CD4-positive, alpha-beta T cell treated with Interleukin-6 at 100 ng/mL for 8 hours (primary cell): ENCODE measurements at regions not wholly inside any gene's neighbourhood (a gene's known extent, or its start where the extent isn't known, plus 50 kb on each side); places are given as distances from the start of the nearest gene placed in this dataset.

Source experiments
- DNase-seq: peaks from one replicate; pipeline ENCODE4 v3.0.0-alpha.2; 2020; ENCODE audit warnings: mixed read lengths, low spot score

DNA sequence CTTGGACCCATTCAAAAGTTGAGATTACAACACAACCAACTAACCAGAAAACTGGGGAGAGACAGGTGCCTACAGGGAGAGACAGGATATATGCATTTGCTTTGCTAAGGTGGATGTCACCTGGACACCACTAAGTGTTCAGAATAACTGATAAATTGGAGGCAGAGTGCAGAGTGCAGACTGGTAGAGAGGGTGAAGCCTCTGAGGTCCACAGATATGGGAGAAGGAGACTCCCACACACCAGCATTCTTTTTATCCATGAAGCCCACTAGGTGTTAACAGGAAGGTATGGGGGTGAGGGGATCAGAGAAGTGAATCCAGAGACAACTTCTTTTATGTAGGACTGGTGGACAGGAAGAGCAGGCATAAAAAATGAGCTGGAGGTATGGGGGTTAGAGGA, 1310.0 kb upstream of the ZEB2 start:
- DNase-seq, result no peak

GRCh38 chr2:145827235-145827634, 1307.3 kb upstream of the ZEB2 start:
- no peak for DNase-seq

GRCh38 chr2:145824384-145824783, 1304.5 kb upstream of the ZEB2 start:
- no peak for DNase-seq

DNA sequence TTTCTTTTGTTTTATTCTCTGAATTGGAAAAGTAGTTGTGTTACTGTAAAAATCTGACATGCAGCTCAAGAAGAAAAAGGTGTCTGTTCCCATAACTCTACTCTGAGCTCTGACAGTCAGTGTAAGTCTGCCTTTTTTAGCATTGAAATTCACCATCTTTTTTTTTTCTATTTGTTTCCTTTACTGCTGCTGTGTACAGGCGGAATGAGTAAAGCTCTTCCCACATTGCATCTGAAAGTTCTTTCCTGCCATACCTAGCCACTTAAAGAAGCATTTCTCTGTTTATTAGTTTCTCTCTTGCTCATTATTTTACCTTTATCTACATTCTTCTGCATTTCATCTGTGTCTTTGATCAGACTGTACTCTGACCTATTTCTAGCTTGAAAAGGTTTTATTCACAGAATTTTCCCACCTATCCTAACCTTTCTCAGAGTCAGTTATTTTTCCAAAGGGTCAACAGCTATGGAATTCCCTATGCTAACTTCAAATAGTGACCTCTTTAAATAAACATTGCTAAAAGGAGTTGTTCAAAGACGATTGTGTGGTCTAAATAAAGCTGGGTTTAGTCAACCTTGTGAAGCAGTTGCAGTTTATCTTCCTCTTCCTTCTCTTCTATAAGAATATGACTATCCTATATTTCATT, 1303.1 kb upstream of the ZEB2 start:
- no peak for DNase-seq

DNA sequence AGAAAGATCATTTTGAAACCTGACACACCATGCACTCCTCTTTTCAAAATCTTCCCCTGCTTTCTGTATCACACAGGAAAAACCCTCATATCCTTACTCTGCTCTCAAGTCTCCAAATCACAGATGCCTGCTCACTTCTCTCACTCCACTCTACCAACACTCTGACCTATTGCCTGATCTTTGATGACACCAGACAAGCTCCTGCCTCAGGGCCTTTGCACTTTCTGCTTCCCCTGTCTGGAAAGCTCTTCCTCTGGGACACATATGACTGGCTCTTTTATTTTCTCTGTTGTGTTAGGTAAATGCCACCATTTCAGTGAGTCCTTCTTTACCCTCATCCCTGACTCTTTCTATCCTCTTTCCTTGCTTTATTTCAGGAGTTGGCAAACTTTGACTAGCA, 1300.7 kb upstream of the ZEB2 start:
- no peak for DNase-seq

DNA sequence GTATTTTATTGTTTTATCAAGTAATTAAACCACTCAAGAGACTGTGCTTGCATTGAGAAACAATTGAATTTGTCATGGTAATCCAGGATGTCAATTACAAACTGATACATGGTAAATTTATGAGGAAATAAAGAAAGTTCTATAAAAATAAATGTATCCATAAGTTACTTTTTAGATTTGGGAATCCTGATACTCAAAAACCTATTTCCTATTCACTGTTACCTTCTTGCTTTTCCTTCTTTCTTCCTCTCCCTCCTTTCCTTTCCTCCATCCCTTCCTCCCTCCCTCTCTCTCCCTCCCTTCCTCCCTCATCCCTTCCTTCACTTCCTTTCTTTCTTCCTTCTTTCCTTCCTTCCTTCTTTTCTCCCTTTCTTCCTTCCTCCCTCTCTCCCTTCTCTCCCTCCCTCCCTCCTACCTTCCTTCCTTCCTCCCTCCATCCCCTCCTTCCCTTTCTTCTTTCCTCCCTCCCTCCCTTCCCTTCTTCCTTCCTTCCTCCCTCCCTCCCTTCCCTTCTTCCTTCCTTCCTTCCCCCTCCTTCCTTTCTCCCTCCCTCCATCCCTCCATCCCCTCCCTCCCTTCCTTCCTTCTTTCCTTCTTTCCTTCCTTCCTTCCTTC, 1299.1 kb upstream of the ZEB2 start:
- no peak for DNase-seq

GRCh38 chr2:145815933-145816332, 1296.0 kb upstream of the ZEB2 start:
- no peak for DNase-seq

GRCh38 chr2:145813481-145813880, 1293.6 kb upstream of the ZEB2 start:
- DNase-seq, result no peak

DNA sequence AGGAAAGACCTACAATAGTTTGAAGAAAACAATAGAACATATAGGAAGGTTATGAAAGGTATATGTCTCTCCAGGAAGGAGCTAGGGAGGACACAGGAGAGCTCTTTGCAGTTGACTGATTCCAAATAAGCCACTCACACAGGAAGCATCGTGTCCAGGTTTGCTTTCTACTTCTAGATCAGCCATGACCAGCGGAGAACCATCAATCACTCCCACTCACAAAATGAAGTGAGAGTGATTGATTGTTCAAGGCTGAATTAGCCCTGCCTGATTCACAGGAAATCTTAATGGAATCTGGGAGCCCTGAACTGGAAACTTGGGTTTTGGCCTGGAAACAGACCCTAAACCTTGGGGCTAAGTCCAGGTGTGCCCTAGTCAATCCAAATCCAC, 1292.2 kb upstream of the ZEB2 start:
- DNase-seq, result no peak

- no peak for DNase-seq
Observed at GRCh38 chr2:145811276-145812164, 1291.6 kb upstream of the ZEB2 start.

DNA sequence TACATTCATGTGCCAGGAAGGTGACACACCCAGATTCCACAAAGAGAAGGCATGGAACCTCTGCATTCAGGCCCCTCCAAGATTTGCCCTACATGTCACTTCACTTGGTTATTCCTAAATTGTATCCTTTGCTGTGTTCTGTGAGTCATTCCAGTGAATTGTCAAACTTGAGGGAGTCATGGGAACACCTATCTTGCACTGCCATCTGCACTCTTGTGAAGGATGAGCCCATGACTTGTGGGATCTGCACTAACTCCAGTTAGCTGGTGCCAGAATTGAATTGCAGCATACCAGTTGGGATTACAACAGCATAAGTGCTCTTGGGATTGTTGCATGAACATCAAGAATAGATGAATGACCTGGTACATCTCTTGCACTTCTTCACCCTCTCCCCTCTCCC, 1288.0 kb upstream of the ZEB2 start:
- DNase-seq, result no peak

DNA sequence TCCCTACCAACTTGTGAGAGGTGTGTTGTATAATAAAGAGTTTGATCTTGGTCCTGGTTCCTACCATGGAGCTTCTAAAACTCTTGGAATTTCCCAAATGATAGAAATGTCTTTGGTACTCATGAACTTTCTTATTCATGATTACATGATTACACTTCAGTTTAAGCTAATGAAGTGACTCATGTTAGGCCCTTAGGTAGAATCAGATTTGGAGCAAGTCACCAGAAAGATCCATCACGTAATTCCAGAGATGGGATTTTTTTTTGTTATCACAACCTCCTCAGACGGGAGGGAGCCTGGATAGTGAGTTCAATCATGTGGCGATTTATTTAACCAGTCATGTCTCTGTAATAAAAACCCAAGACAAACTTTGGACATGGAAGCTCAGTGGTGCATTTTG, 1287.6 kb upstream of the ZEB2 start:
- DNase-seq, result no peak

- no peak for DNase-seq
Observed at GRCh38 chr2:145806546-145806945, 1286.6 kb upstream of the ZEB2 start.

DNA sequence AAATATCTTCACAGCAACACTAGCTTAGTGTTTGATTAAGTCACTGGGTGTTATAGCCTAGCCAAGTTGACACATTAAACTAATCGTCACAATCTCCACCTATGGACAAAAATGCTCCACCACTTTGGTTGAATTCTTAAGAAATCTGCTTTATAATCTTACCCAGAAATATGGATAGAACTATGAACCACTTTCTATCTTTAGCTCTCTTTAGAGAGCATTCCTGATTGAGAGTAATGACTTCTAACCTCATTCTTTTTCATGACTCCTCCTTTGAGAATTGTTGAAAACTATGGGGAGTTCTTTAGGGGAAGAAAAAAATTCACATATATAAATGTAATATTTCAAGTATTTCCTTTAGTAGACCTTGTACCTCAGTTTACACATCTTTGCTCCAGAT, 1282.2 kb upstream of the ZEB2 start:
- no peak for DNase-seq

- no peak for DNase-seq
Observed at GRCh38 chr2:145801210-145801609, 1281.3 kb upstream of the ZEB2 start.

DNA sequence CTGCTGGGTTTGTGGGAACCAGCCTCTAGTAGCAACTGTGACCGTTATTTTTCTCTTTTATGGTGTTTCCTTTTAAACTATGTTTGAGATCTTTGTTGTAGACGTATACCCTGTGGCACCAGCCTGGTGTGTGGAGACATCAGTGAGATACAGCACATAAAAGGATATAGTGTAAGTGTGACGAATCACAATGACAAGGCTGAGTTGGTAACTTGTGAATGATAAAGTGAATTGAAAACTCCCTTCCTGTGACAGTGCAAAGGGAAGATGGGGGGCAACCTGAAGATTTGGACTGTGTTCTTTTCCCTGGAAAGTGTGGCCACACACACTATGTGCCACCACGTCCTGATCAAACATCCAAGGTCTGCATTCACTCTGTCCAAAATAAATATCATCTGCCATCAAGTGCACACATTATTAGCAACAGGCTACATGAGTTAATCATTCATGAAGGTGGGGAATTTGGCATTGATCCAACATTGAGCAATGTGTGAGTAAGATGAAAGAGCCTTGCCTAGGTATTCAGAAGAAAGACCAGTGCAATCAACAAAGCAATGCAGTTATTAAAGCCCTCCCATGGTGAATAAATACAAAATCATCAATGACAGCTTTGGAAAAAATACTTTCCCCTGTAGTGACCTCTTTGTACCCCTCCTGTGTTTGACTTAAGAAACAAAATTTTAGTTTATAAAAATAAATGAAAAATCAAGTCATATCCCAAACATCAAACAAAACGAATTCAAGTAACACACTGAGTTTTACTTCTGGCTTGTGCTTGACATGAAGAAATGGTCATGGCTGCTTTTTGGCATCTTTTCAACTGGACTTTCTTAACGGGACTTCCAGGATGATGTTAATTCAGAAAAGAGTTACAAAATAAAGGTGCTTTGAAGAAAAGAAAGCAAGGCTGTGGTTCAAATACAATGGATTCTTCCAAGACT, 1280.5 kb upstream of the ZEB2 start:
- no peak for DNase-seq

DNA sequence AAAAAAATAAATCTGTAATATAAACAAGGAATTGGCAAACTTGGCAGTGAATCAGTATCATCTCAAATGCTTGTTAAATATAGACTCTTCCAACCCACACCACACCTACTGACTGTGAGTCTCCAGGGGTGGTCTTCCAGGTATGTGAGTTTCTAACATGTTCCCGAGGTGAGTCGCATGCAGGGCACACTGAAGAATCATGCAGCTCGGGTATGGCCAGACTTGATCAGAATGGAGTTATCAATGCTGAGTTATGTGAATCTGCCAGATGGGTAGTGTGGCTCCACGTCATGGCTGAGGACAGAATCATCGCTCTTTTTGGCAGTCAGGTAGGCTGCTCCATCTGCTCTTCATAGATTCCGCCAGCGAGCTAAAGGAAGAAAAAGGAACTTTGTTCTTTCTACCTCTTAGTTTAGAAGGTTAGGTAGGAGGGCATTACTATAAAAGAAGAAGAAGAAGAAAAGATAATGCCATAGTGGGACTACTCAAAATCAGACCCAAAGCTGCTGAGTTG, 1279.7 kb upstream of the ZEB2 start:
- no peak for DNase-seq

DNA sequence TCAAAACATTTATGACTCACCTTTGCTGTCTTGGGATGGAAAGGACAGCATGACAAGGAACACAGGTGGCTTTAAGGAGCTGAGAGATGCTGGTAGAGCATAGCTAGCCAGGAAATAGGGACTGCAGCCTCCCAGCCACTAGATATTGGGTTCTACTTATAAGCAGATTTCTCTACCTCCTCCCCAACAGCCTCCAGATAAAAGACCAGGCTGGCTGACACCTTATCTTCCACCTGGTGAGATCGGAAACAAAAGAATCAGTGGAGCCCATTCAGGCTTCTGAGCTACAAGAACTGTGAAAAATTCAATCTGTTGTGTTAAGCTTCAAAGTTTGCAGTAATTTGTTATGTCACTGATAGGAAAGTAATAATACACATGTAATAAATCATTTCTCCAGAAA, 1278.5 kb upstream of the ZEB2 start:
- no peak for DNase-seq

DNA sequence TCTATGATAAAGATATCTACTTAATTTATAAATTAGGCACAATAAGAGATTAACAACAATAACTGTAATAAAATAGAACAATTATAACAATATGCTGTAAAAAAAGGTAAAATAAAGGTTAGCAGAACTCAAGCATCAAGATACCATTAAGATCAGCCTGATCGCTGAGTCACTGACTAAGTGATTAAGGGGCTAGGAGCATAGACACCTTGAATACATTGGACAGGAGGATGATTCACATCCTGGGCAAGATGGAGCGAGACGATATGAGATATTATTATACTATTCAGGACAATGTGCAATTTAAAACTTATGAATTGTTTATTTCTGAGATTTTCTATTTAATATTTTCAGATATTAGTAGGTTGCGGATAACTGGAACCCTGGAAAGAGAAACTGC, 1277.8 kb upstream of the ZEB2 start:
- no peak for DNase-seq

DNA sequence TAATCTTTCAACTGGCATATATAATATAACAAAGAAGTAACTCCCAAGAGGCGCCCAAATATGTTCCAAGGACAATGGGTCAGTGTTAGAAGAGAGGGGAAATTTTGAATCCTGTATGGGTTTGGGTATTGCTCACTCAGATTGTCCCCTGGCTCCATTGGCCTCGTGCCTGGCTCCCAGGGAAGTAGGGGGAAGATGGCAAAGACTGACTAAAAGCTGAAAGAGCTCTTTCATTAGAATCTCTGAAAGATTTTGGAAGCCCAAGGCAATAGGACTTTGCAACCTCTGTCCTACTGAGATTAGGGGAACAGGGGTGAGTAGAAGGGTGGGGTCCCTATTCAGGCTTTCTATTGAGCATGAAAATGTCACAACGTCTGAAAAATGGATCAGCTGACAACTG, 1272.8 kb upstream of the ZEB2 start:
- DNase-seq, result no peak

GRCh38 chr2:145789636-145790035, 1269.7 kb upstream of the ZEB2 start:
- DNase-seq, result no peak
